ENCODE measurements at regions not wholly inside any gene's neighbourhood (a gene's known extent, or its start where the extent isn't known, plus 50 kb on each side); places are given as distances from the start of the nearest gene placed in this dataset.
A peak's percentile ranks its signal among the peaks of the same experiment; 100 is the strongest.
"Not testable (repeated sequence)": the region's sequence is repeated elsewhere in the genome, so short reads cannot be mapped to it uniquely, and the experiment has no call there.

DNA sequence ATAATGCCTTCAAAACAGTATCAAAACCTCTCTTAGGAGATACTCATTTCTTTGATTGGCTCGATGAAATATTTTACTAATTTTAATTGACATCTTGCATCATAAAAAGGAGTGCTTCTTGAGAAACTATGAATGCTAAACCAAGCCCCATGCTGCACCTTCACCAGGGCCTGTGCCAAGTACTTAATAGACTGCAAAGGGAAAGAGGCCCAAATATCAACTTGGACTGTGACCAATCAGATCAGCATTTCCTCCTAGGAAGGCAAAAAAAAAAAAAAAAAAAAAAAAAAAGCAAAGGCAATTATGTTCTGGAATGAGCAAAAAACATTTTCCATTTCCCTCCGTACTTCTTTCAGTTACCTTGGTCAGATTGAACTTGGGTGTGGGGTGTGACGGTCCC lies 253.0 kb upstream of the SOX4 start:
- intact Hi-C loops (cut with DNase I) = no loop called here
- peak in 1 of 4 donors; percentile 54 for DNase-seq
- no peaks in the 10 kb centered on the region for H3K9me3 ChIP-seq
- H3K36me3 ChIP-seq = no peaks in the 10 kb centered on the region
- H3K27ac ChIP-seq = no peak overlapping the region
- H3K4me1 ChIP-seq = no peaks in the 10 kb centered on the region
- H3K4me3 ChIP-seq = no peak overlapping the region
- no peak for TF ChIP-seq CTCF (IDR thresholded peaks at IDR 0.05)
- H3K27me3 ChIP-seq = no peaks in the 10 kb centered on the region
- peak; percentile 45 for ATAC-seq

DNA sequence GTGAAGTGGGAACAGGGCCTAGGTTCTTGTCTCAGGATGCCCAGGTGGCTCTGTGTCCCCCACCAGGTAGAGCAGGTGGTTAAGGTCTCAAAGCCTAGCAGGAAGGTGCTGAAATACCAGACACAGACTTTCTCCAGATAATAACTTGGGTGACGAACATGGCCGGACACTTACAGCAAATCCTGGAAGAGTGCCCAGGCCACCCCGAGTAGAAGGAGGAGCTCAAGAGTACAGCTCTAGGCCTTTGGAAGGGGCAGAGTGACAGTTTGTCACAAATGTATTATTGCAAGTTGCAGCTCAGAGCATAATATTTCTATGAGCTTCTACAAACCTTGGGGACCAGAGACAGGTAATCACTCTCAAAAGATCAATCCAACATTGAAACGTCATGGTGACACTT lies 251.6 kb upstream of the SOX4 start:
- H3K27ac ChIP-seq = peak overlapping the region; percentile 27 to 53
- no peaks in the 10 kb centered on the region for H3K36me3 ChIP-seq
- no peak overlapping the region for H3K4me3 ChIP-seq
- H3K27me3 ChIP-seq = no peaks in the 10 kb centered on the region
- no peaks in the 10 kb centered on the region for H3K9me3 ChIP-seq
- peak in 2 of 4 donors; percentile 50 to 57 for DNase-seq
- intact Hi-C loops (cut with DNase I) = no loop called here
- TF ChIP-seq CTCF (IDR thresholded peaks at IDR 0.05) = no peak
- peak; percentile 79 for ATAC-seq
- no peaks in the 10 kb centered on the region for H3K4me1 ChIP-seq

- Histone ChIP-seq H3K36me3 (no peaks in the 10 kb centered on the region), H3K27me3 (no peaks in the 10 kb centered on the region), H3K9me3 (no peaks in the 10 kb centered on the region), H3K4me1 (no peaks in the 10 kb centered on the region), H3K4me3 (no peak overlapping the region), H3K27ac (peak overlapping the region; percentile 27 to 53)
- intact Hi-C loops (cut with DNase I) = no loop called here
- no peak for TF ChIP-seq CTCF (IDR thresholded peaks at IDR 0.05)
- DNase-seq = peak in 2 of 4 donors; percentile 57 to 58
- peak; percentile 96 for ATAC-seq
These were observed 251.1 kb upstream of the SOX4 start for GRCh38 chr6:21342501-21342900.

- intact Hi-C loops (cut with DNase I); H3K9me3 ChIP-seq; H3K27ac ChIP-seq; DNase-seq; H3K4me3 ChIP-seq; H3K36me3 ChIP-seq; H3K4me1 ChIP-seq; H3K27me3 ChIP-seq; ATAC-seq: not testable (repeated sequence)
These were observed 247.8 kb upstream of the SOX4 start for GRCh38 chr6:21345704-21346103.

DNA sequence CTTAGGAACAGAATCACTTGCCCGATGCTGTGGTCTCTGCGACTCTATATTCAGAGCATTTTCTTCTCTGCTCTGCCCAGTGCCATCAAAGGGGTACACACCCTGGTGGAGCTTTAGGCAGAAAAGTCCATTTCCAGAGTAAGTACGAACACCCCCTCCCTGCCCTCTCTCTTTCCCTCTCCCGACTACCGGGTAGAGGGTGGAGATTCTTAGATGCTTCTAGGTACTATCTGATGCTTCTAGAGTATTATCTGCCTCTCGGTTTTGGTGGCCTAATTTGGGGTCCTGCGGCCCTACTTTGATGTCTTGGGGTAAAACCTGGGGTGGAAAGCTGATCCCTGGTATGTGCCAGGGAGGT lies 245.4 kb upstream of the SOX4 start:
- Histone ChIP-seq H3K27ac (no peak overlapping the region), H3K9me3 (no peaks in the 10 kb centered on the region), H3K27me3 (no peaks in the 10 kb centered on the region), H3K36me3 (no peaks in the 10 kb centered on the region), H3K4me1 (no peaks in the 10 kb centered on the region), H3K4me3 (no peak overlapping the region)
- intact Hi-C loops (cut with DNase I) = no loop called here
- DNase-seq (no peak), ATAC-seq (no peak)
- no peak for TF ChIP-seq CTCF (IDR thresholded peaks at IDR 0.05)

- no peak for TF ChIP-seq CTCF (IDR thresholded peaks at IDR 0.05)
- intact Hi-C loops (cut with DNase I) = no loop called here
- Histone ChIP-seq H3K27me3 (no peaks in the 10 kb centered on the region), H3K4me1 (no peaks in the 10 kb centered on the region), H3K4me3 (no peak overlapping the region), H3K27ac (no peak overlapping the region), H3K9me3 (no peaks in the 10 kb centered on the region), H3K36me3 (no peaks in the 10 kb centered on the region)
- peak; percentile 93 for ATAC-seq
- peak in 2 of 4 donors; percentile 57 to 75 for DNase-seq
These were observed 244.9 kb upstream of the SOX4 start for GRCh38 chr6:21348504-21349195.

Measured in left lung (tissue), 4 donors.